ENCODE measurements at regions not wholly inside any gene's neighbourhood (a gene's known extent, or its start where the extent isn't known, plus 50 kb on each side); places are given as distances from the start of the nearest gene placed in this dataset.

DNA sequence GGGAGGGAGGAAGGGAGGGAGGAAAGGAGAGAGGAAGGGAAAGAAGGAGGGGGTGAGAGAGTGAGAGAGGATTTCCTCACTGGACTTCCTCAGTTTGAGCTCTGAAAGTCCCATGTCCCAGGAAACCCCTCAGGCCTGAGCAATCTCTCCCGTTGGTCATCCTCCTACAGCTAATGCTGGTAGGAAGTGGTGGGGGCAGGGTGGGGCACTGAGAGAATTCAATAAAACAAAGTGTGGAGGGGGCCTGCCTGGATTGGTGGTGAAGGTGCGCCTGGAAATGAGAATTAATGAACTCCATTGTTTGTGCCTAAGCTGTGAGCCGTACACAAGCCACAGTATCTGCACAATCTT lies 195.0 kb downstream of the RGS3 start:
- TF ChIP-seq, protein P1, sequence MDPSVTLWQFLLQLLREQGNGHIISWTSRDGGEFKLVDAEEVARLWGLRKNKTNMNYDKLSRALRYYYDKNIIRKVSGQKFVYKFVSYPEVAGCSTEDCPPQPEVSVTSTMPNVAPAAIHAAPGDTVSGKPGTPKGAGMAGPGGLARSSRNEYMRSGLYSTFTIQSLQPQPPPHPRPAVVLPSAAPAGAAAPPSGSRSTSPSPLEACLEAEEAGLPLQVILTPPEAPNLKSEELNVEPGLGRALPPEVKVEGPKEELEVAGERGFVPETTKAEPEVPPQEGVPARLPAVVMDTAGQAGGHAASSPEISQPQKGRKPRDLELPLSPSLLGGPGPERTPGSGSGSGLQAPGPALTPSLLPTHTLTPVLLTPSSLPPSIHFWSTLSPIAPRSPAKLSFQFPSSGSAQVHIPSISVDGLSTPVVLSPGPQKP (IDR thresholded peaks at IDR 0.05; ENCODE audit: borderline replicate concordance, low read depth, low read length): no peak
- TF ChIP-seq, protein P2, sequence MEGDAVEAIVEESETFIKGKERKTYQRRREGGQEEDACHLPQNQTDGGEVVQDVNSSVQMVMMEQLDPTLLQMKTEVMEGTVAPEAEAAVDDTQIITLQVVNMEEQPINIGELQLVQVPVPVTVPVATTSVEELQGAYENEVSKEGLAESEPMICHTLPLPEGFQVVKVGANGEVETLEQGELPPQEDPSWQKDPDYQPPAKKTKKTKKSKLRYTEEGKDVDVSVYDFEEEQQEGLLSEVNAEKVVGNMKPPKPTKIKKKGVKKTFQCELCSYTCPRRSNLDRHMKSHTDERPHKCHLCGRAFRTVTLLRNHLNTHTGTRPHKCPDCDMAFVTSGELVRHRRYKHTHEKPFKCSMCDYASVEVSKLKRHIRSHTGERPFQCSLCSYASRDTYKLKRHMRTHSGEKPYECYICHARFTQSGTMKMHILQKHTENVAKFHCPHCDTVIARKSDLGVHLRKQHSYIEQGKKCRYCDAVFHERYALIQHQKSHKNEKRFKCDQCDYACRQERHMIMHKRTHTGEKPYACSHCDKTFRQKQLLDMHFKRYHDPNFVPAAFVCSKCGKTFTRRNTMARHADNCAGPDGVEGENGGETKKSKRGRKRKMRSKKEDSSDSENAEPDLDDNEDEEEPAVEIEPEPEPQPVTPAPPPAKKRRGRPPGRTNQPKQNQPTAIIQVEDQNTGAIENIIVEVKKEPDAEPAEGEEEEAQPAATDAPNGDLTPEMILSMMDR (conservative IDR thresholded peaks at IDR 0.05; ENCODE audit: low read depth, low read length): no peak
- TF ChIP-seq POLR2A (IDR thresholded peaks at IDR 0.05; ENCODE audit: low read depth, low read length) (no peak), CEBPB (IDR thresholded peaks at IDR 0.05; ENCODE audit: low read depth, low read length) (no peak), RCOR1 (IDR thresholded peaks at IDR 0.05; ENCODE audit: insufficient replicate concordance, low read length) (no peak), RAD21 (IDR thresholded peaks at IDR 0.05; ENCODE audit: low read length) (no peak), BHLHE40 (IDR thresholded peaks at IDR 0.05; ENCODE audit: low read depth, low read length) (no peak), MAZ (IDR thresholded peaks at IDR 0.05; ENCODE audit: borderline replicate concordance, low read depth, low read length) (no peak)
- TF ChIP-seq, protein P3, sequence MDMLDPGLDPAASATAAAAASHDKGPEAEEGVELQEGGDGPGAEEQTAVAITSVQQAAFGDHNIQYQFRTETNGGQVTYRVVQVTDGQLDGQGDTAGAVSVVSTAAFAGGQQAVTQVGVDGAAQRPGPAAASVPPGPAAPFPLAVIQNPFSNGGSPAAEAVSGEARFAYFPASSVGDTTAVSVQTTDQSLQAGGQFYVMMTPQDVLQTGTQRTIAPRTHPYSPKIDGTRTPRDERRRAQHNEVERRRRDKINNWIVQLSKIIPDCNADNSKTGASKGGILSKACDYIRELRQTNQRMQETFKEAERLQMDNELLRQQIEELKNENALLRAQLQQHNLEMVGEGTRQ (IDR thresholded peaks at IDR 0.05; ENCODE audit: low read depth, low read length): no peak

Measured in IMR-90 (cell line).